RWPE2 (cell line): ENCODE measurements at regions not wholly inside any gene's neighbourhood (a gene's known extent, or its start where the extent isn't known, plus 50 kb on each side); places are given as distances from the start of the nearest gene placed in this dataset.

Experiments
- ATAC-seq: fragments of 200-7000 bp; cut with Tn5 transposase; 3 replicates; pipeline ENCODE4 v1.9.1; 2021; ENCODE audit warnings: low read depth
- DNase-seq: peaks from one replicate; pipeline ENCODE4 v3.0.0-alpha.2; 2020; ENCODE audit warnings: low spot score
- H3K27ac ChIP-seq: fragments of 450-650 bp; 2 replicates; pipeline ENCODE4 v1.5.1; 2017; ENCODE audit warnings: mild to moderate bottlenecking; ENCODE audit not compliant: poor library complexity, severe bottlenecking
- H3K27me3 ChIP-seq: fragments of 250-450 bp; sonication (Bioruptor Pico); 2 replicates; pipeline ENCODE4 v1.5.1; 2021; ENCODE audit warnings: mild to moderate bottlenecking, moderate library complexity; ENCODE audit not compliant: insufficient read depth, poor library complexity, severe bottlenecking
- H3K36me3 ChIP-seq: fragments of 250-450 bp; sonication (Bioruptor Pico); 2 replicates; pipeline ENCODE4 v1.5.1; 2020; ENCODE audit warnings: low read depth, mild to moderate bottlenecking, moderate library complexity
- H3K4me1 ChIP-seq: fragments of 250-450 bp; sonication (Bioruptor Pico); 2 replicates; pipeline ENCODE4 v1.5.1; 2021; ENCODE audit warnings: mild to moderate bottlenecking, moderate library complexity; ENCODE audit not compliant: insufficient read depth, poor library complexity, severe bottlenecking
- H3K4me3 ChIP-seq: fragments of 250-450 bp; sonication (Bioruptor Pico); 2 replicates; pipeline ENCODE4 v1.5.1; 2021; ENCODE audit warnings: mild to moderate bottlenecking, moderate library complexity; ENCODE audit not compliant: severe bottlenecking
- H3K9me3 ChIP-seq: fragments of 250-450 bp; sonication (Bioruptor Pico); 2 replicates; pipeline ENCODE4 v1.5.1; 2021; ENCODE audit warnings: mild to moderate bottlenecking, moderate library complexity; ENCODE audit not compliant: severe bottlenecking
- TF ChIP-seq, protein P1 (sequence below): fragments of 450-650 bp; IDR thresholded peaks from one replicate; pipeline ENCODE4 v1.5.1; 2017; ENCODE audit warnings: mild to moderate bottlenecking, moderate library complexity; ENCODE audit not compliant: poor library complexity, severe bottlenecking

DNA sequence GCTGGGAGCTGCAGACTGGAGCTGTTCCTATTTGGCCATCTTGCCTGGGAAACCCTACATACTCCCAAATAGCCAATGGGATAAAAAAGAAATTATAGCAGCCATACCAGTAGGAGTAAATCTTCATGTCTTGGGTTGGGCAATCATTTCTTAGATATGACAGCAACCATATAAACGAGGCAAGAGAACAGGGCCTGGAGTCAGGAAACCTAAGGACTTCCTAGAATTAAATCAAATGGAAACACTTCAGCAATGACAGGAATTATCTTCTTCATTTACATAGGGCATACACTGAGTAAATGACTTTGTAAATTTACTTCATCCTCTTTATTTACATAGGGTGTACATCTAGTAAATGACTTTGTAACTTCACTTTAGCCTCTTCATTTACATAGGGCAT, 286.6 kb upstream of the POGK start:
- no peaks in the 10 kb centered on the region for H3K27me3 ChIP-seq
- no peaks in the 10 kb centered on the region for H3K9me3 ChIP-seq
- DNase-seq (no peak), ATAC-seq (no peak)
- H3K4me3 ChIP-seq, result no peak overlapping the region
- TF ChIP-seq, protein P1, sequence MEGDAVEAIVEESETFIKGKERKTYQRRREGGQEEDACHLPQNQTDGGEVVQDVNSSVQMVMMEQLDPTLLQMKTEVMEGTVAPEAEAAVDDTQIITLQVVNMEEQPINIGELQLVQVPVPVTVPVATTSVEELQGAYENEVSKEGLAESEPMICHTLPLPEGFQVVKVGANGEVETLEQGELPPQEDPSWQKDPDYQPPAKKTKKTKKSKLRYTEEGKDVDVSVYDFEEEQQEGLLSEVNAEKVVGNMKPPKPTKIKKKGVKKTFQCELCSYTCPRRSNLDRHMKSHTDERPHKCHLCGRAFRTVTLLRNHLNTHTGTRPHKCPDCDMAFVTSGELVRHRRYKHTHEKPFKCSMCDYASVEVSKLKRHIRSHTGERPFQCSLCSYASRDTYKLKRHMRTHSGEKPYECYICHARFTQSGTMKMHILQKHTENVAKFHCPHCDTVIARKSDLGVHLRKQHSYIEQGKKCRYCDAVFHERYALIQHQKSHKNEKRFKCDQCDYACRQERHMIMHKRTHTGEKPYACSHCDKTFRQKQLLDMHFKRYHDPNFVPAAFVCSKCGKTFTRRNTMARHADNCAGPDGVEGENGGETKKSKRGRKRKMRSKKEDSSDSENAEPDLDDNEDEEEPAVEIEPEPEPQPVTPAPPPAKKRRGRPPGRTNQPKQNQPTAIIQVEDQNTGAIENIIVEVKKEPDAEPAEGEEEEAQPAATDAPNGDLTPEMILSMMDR, result no peak
- no peaks in the 10 kb centered on the region for H3K36me3 ChIP-seq
- no peak overlapping the region for H3K27ac ChIP-seq
- H3K4me1 ChIP-seq, result no peaks in the 10 kb centered on the region

DNA sequence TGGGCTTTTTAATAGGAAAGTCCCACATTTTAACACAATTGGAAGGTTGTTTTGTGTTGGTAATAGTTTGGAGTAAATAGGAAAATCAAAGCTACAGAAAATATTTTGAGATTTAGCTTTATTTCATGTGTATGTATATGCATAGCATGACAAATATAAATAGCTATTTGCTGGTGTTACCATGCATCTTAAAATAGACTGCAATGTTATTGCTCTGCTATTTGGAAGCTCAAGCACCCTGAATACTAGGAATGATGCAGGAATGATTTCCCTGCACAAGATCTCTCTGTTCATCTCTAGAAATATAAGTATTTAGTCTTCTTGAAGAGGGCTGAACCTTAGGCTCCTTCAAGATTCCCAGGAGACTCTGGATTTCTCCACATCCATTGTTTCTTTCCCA, 268.3 kb upstream of the POGK start:
- TF ChIP-seq, protein P1, result no peak
- no peaks in the 10 kb centered on the region for H3K4me1 ChIP-seq
- H3K27me3 ChIP-seq, result no peaks in the 10 kb centered on the region
- ATAC-seq, result no peak
- H3K9me3 ChIP-seq, result no peaks in the 10 kb centered on the region
- no peak for DNase-seq
- H3K36me3 ChIP-seq, result no peaks in the 10 kb centered on the region
- H3K4me3 ChIP-seq, result no peak overlapping the region
- H3K27ac ChIP-seq, result no peak overlapping the region

DNA sequence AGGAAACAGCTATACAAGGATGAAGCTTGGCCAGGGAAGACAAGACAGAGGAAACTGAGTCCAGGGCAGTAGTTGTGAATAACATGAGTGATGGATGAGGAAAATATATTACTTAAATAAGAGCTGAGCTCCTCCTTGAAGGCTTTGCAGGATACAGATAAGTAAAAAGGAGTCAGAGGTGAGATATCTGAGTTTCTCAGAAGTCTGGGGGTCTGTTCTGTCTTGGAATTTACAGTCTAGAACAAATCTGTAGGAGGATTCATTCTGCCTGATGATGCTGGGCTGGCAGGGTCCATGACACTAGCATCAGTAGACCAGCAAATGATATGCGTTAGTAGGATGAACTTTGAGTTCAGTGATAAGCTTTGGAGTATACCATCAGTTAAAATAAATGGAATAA, 266.1 kb upstream of the POGK start:
- no peak overlapping the region for H3K27ac ChIP-seq
- H3K27me3 ChIP-seq, result no peaks in the 10 kb centered on the region
- H3K36me3 ChIP-seq, result no peaks in the 10 kb centered on the region
- H3K4me3 ChIP-seq, result no peak overlapping the region
- TF ChIP-seq, protein P1, result no peak
- DNase-seq (no peak), ATAC-seq (no peak)
- H3K9me3 ChIP-seq, result no peaks in the 10 kb centered on the region
- H3K4me1 ChIP-seq, result no peaks in the 10 kb centered on the region

DNA sequence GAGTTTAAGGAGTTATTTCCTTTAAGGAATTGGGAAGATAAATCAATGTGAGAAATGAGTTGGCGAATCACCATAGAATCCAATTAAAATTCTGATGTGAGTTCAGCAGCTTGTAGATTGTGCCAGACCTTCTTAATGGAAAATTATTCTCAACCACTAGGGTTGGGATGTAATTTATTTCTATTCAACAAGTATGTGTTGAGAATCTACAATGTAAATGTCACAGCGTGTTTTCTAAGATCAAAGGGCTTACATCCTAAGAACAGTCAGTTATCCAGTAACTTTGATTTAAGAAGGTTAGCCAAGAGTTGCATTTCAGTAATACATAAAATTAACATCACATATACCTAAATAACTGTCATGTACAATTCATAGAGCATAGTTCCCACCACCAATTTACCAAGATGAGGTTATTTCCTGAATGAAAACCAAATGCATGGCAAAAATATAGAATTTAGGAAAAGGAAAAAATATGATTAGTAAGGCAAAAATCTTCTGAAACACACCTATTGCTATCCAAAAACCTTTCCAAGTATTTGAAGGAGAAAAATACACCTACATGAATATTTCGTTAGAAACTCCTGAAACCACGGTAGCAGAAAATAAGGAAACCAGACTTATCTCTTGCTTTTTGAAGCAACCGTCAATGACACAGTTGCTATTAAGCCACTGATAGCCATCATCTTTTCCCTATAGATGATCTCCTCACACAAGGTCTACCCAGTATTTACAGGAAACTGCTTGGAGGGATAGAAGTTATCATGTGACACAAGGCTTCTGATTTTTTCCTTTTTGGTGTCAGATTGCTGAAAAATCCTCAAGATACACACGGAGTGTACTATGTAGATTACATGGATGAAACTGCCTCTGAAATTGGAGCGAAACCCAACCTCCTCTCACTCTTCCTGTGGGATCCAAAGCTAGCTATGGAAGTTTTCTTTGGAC, 259.4 kb upstream of the POGK start:
- ATAC-seq, result no peak
- Histone ChIP-seq H3K27ac (no peak overlapping the region), H3K4me3 (no peak overlapping the region), H3K4me1 (no peaks in the 10 kb centered on the region), H3K9me3 (no peaks in the 10 kb centered on the region), H3K27me3 (no peaks in the 10 kb centered on the region), H3K36me3 (no peaks in the 10 kb centered on the region)
- DNase-seq, result no peak
- TF ChIP-seq, protein P1, result no peak

DNA sequence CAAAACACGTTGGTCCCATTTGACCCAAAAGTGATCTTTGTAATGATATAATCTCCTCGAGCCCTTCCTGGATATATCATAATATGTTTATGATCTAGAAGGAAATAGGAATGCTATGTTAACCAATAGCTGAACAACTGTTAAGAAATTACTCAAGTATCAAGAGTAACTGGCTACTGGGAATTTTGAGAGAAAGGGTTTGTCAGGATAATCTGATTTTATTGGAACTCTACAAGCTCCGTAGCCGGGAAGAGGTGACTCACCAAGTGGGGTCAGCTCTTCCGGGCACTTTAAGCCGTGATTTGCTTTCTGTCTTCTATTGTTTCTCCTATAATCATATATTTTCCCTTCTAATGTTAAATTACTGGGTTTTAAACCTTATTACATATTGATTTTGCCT, 250.5 kb upstream of the POGK start:
- H3K27me3 ChIP-seq, result no peaks in the 10 kb centered on the region
- DNase-seq (no peak), ATAC-seq (no peak)
- H3K4me3 ChIP-seq, result no peak overlapping the region
- H3K36me3 ChIP-seq, result no peaks in the 10 kb centered on the region
- TF ChIP-seq, protein P1, result no peak
- H3K9me3 ChIP-seq, result no peaks in the 10 kb centered on the region
- no peaks in the 10 kb centered on the region for H3K4me1 ChIP-seq
- H3K27ac ChIP-seq, result no peak overlapping the region
